M059J (cell line): ENCODE measurements at regions not wholly inside any gene's neighbourhood (a gene's known extent, or its start where the extent isn't known, plus 50 kb on each side); places are given as distances from the start of the nearest gene placed in this dataset.
A peak's percentile ranks its signal among the peaks of the same experiment; 100 is the strongest.
"Not testable (repeated sequence)": the region's sequence is repeated elsewhere in the genome, so short reads cannot be mapped to it uniquely, and the experiment has no call there.

Experiments used
- DNase-seq: peaks from one replicate; pipeline ENCODE4 v3.0.0-alpha.2; 2012; ENCODE audit warnings: low read depth

- DNase-seq = not testable (repeated sequence)
These were observed 415.5 kb downstream of the FOXD4L4 start for GRCh38 chr9:66152406-66152805.

DNA sequence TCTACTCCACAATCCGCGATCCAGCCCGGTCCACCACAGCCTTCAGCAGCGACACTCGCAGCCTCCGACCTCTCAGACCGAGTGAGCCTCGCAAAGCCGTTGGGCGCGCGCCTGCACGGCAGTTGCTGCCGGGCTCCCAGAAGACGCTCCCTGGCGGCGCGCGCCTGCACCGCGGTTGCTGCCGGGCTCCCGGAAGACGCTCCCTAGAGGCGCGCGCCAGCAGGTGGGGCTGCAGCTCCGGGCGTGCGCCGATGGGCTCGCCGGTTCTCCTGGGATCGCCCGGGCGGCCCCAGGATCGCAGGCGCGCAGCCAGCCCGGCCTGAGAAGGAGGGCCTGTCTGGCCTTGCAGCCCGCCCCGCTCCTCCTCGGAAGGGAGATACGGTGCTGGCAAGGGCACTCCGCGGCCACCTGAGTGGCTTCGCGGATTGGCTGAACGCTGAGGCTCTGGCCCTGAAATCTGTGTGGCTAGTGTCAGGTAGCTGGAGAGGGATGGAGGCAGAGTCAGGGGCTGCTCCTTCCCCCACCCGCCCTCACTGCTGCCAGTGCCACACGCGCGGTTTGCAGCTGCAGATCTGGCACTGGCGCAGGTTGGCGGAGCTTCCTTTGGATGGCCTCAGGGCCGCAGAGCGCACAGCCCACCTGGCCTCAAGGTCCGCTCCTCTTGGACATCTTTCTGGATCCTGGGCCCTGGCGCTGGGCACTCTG is 416.2 kb downstream of the FOXD4L4 start:
- peak; percentile 58 for DNase-seq

- DNase-seq = not testable (repeated sequence)
These were observed 417.2 kb downstream of the FOXD4L4 start for GRCh38 chr9:66153971-66154691.

DNA sequence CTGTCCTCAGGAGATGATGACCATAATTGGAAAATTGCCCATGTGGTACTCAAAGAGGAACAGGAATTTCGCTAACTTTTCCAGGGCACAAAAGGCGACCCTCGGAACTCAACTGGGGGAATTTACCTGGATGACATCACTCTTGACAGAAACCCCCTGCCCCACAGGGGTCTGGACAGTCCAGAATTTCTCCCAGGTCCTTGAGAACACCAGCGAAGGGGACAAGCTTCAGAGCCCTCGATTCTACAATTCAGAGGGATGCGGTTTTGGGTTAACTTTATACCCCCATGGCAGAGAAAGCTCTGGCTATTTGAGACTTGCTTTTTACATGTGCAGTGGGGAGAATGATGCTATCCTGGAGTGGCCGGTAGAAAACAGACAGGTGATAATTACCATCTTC is 445.4 kb downstream of the FOXD4L4 start:
- not testable (repeated sequence) for DNase-seq

DNA sequence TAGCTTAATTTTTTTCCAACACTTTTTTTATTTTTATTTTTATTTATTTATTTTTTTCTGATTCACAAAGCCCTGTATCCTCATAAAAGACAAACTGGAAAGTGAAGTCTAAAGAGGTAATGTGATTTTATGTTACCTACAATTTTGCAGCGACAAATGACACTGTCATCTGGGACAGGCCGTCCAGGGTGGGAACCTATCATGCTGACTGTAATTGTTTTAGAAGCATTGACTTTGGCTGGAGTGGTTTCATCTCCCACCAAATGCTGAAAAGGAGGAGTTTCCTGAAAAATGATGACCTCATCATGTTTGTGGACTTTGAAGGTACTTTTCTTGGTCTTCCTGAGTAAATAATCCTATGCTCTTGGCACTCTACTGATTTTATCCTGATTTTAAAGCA is 446.7 kb downstream of the FOXD4L4 start:
- not testable (repeated sequence) for DNase-seq

DNA sequence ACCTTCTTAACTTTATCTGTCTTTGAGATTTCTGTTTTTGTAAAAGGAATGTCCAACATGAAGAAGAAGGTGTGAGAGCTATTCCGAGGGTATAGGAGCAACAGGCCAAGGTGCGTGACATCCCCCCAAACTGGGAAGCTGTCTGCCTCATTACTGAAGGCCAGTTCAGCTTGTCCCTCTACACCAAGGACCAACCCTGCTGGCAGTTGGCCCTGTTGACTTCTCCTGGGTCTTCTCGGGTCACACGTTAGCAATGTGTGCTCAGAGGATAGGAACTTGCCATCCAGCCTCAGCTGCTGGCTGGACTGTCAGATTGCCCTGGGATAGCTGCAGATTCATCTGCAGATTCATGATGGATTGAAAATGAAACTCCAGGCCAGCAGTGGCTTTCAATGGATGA is 460.3 kb downstream of the FOXD4L4 start:
- DNase-seq = not testable (repeated sequence)

DNA sequence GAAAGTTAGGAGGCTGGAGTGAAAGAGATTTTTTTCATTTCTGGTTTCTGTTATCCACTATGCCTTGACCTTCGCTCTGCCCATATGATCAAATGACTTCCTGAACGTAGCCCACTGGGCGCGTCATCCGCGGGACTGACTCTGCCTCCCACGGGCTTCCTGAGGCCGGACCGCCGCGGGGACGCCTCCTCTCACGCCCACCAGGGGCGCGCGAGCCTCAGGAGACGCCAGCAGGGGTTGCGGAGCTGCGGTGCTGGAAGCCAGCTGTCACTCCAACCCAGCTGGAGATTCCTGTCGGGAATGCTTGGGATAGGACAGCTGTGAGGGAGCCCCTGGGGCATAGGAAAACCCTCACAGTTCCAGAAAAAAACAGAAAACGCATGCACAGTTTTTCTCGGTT is 461.5 kb downstream of the FOXD4L4 start:
- not testable (repeated sequence) for DNase-seq

DNA sequence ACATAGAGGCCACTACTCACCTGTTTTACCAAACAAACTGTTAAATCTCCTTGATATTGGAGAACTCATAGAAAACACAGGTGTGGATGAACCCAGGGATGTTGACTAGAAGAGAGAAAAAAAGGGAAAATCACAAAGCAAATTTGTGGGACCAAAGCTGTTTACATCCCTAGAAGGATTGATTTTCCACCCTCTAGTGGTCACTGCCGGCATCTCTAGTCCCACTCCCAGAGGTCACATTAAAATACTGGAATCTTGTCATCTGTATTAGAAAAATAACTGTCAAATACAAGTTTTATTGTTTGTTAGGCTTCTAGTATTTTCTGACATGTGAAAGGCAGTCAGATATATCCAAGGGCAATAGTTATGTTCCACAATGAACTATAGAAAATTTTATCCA is 469.7 kb downstream of the FOXD4L4 start:
- not testable (repeated sequence) for DNase-seq

- DNase-seq = not testable (repeated sequence)
These were observed 471.0 kb downstream of the FOXD4L4 start for GRCh38 chr9:66207914-66208313.

DNA sequence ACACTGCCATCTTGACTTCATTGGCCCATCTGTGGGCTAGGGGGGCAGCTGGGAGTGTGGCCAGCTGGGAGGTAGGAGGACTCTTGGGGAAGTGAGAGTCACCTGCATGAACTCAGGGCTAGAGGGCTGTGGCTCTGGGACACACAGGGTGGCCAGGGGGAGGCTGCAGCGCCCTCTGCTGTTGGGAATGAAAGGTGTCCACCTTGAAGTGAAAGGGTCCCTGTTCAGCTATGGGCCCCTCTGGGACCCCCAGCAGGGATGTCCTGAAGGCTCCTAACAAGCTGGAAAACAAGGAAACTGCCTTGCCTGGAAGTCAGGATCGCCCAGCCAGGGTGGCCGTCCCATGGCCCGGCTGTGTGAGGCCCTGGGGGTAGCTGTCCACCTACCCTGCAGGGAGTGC is 507.8 kb downstream of the FOXD4L4 start:
- DNase-seq = not testable (repeated sequence)

DNA sequence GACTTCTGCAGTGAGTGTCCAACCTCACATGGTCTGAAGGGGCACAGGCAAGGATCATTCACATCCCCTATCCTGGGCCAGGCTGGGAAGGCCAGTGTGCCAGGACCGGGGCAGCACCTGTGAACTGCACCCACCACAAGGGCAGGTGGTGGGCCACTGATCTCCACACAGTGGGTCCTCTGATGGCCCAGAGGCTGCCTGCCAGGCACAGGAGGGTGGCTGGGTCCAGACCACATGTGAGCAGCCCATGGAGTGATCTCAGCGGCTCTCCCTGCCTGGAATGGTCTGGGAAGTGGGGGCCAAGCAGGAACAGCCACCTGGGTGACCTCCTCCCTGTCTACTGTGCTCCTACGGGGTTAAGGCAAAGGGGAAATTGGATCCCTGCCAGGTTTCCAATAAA is 508.5 kb downstream of the FOXD4L4 start:
- DNase-seq = not testable (repeated sequence)

DNA sequence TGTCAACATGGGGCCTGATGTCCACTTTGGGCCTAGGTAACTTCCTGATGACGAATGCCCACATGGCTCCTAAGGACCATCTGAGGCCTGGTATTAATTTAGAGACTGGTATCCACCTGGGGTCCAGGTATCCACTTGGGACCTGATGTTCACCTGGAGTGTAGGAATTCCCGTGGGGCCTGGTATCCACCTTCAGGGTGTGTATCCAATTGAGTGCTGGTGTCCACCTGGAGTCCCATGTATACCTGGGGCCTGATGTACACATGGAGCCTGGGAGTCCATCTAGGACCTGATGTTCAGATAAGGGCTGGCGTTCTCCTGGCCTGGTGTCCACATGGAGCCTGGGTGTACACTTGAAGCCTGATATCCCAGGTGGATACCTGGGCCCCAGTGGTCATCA is 520.6 kb downstream of the FOXD4L4 start:
- not testable (repeated sequence) for DNase-seq

DNA sequence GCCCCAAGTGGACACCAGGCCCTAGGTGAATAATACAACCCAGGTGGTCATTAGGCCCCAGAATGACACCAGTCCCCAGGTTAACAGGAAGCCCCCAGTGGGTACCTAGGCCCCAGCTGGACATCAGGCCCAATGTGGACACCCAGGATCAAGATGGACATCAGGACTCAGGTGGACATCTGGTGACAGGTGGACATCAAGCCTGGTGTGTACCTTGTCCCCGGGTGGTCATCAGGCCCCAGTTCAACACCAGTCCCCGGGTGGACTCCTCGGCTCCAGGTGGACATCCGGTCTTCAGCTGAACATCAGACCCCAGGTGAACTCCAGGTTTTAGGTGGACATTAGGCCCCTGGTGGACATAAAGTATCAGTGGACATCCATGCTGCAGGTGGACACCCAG is 524.6 kb downstream of the FOXD4L4 start:
- not testable (repeated sequence) for DNase-seq

DNA sequence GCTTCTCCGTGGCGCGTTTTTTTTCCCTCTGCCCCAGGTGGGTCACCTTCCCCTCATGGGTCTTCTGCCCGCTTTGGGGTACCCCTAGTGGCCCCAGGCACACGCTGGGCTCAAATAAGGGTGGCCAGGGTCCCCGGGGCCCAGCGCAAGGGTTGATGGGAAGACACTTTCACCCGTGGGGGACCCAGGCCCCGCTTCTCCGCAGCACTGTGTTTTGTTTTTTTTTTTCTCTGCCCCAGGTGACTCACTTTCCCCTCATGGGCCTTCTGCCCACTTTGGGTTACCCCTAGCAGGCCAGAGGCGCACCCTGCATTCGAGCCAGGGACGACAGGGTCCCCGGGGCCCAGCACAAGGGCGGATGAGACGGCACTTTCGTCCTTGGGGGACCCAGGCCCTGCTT is 526.7 kb downstream of the FOXD4L4 start:
- peak; percentile 0 for DNase-seq

GRCh38 chr9:66264786-66265185 is 527.8 kb downstream of the FOXD4L4 start:
- not testable (repeated sequence) for DNase-seq

GRCh38 chr9:66266202-66266601 is 529.3 kb downstream of the FOXD4L4 start:
- DNase-seq = not testable (repeated sequence)

DNA sequence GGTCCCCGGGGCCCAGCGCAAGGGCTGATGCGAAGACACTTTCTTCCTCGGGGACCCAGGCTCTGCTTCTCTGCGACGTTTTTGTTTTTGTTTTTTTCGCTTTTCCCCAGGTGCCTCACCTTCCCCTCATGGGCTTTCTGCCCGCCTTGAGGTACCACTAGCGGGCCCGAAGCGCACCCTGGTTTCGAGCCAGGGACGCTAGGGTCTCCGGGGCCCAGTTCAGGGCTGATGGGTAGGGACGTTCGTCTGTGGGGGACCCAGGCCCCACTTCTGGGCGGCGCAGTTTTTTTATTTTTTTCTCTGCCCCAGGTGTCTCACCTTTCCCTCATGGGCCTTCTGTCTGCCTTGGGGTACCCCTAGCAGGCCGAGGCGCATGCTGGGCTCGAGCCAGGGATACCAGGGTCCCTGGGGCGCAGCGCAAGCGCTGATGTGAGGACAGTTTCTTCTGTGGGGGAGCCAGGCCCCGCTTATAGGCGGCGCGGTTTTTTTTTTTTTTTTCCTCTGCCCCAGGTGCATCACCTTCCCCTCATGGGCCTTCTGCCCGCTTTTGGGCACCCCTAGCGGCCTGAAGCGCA is 530.0 kb downstream of the FOXD4L4 start:
- DNase-seq = not testable (repeated sequence)

GRCh38 chr9:66267684-66268083 is 530.7 kb downstream of the FOXD4L4 start:
- not testable (repeated sequence) for DNase-seq

- not testable (repeated sequence) for DNase-seq
These were observed 532.1 kb downstream of the FOXD4L4 start for GRCh38 chr9:66269024-66269423.

- not testable (repeated sequence) for DNase-seq
These were observed 532.8 kb downstream of the FOXD4L4 start for GRCh38 chr9:66269783-66270182.

DNA sequence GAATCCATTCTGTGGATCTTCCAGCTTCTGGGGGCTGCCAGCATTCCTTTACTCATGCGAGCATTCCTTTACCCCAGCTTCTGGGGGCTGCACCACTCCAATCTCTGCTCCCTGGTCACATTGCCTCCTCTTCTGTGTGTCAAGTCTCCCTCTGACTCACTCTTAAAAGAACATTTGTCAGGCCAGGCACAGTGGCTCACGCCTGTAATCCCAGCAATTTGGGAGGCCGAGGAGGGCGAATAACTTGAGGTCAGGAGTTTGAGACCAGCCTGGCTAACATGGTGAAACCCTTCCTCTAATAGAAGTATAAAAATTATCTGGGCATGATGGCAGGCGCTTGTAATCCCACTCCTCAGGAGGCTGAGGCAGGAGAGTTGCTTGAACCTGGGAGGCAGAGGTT is 541.9 kb downstream of the FOXD4L4 start:
- not testable (repeated sequence) for DNase-seq
